Colon (tissue), 2 donors: ENCODE measurements at regions not wholly inside any gene's neighbourhood (a gene's known extent, or its start where the extent isn't known, plus 50 kb on each side); places are given as distances from the start of the nearest gene placed in this dataset.

Experiments
- FAIRE-seq: peaks from 2 replicates; lab custom pipeline; 2012; peaks lifted over from hg19 to GRCh38; lab: Jason Lieb, UNC
- donor health status: control.
- donor health status: control.

DNA sequence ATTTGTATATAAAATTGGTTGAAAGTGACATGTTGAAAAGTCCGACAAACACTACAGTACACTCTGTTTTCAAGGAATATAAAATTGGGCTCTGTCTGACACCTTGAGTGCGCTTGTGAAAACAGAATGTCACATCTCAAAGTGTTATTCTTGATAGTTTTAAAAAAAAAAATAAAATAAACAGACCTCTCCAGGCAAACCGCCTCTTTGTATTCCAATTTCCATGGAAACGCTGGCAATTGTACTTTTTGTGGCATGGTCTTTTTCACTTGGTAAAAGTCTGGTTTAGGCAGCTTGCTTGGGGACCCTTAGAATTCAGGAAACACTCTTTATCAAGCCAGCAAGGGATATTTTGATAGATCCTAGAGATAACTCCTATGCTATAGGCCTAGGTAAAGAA lies 302.5 kb downstream of the RAB28 start:
- no peak for FAIRE-seq

GRCh38 chr4:13180701-13181100 lies 303.4 kb downstream of the RAB28 start:
- no peak for FAIRE-seq

DNA sequence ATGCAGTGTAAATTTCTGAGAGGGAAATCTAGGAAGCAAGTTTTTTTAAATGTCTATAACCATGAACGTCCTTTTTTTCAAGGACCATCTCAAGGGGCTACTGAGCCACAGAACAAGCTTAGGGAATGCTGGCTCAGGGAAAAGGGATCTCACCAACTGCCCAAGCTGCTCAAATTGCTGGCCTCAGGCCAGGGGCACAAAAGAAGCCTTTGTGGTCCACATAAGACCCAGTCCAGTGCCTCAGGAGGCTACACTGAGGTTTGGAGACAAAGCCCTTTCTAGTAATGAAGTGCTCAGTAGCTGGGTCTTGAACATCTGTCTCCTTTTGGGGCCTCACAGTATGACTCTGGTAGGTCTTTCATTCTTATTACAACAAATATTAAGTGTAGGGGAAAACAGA lies 305.5 kb downstream of the RAB28 start:
- no peak for FAIRE-seq

GRCh38 chr4:13176741-13177142 lies 307.4 kb downstream of the RAB28 start:
- FAIRE-seq, result no peak

DNA sequence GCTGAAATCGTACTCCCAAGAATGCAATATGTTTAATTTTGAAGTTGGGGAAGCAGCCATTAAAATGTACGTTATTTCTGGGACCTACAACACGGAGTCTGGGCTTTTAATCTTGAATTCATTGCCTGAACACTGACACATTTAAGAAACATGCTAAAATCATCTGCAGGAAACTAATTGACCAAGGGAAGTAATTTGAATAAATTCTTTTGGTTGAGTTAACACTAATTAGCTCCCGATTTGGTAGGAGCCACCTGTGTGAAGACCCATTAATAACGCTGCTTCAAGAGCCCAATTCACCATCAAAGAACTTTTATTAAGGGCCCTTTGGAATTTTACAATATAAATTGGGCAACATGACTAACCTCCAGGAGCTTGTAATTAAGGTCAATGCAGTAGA lies 309.2 kb downstream of the RAB28 start:
- FAIRE-seq, result no peak

DNA sequence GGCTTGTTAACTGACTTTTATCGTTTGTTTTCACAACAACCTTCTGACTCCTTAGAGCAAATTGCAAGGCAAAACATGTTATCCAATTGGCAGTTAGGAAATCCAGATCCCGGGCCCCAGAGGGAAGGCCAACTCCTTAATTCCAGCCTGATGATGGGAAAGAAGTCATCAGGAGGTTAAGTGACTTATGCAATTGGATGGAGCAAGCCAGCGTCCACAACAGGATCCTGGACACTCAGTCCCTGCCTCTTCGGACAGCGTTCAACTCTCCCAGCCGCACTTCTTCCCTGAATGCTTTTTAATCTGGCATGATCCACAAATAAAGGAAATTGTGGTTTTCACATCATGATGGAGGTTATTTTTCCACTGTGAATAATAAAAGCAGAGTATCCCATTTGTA lies 310.1 kb downstream of the RAB28 start:
- FAIRE-seq, result no peak

DNA sequence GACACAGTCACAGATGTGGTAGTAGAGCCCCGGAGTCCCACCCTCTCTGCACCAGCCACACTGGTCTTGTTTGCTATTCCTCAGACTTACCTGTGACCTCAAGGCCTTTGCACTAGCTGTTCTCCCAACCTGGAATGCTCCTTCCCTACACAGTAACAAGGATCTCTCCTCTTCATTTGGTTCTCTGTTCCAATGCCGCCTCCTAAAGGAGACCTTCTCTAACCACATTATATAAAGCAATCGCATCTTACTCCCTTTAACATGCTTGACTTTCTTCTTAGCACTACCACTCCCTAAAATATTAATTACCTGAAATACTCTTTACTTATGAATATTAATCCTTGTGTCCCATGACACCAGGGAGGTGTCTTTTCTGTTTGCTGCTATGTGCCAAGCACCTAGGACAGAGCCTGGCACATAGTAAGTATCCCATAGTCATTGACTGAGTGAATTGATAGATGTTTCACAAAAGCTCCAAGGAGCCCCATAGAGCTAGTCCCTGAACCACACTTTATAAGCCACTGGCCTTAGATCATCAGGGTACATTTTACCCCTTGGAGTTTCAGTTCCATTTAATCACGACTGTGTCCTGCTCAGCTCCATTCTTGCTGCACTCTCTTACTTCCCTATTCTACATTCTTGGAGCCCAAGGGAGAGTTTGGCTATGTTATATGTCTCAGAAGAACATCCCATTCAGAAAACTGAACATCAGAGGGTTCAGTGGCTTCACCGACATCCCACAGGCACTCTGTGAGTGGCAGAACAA lies 312.7 kb downstream of the RAB28 start:
- FAIRE-seq, result no peak

- no peak for FAIRE-seq
Measured at GRCh38 chr4:13169731-13170525, 314.2 kb downstream of the RAB28 start.

DNA sequence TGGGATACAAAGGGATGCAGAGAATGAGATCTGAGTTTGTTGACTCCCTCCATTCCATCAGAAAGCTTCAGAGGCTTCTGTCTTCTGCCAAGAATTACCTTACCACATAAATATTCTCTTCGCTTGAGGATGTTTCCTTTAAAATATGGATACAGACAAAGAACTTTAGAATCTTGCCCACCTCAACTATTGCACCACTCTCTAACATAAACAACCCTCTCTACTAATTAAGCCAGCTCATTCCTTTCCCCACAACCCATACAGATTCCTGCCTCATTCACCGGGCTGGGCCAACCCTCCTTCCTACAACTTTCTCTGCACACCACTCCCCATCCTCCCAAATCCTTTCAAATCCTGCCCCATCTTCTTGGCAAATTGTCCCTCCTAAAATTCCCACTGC lies 315.8 kb downstream of the RAB28 start:
- FAIRE-seq, result no peak

DNA sequence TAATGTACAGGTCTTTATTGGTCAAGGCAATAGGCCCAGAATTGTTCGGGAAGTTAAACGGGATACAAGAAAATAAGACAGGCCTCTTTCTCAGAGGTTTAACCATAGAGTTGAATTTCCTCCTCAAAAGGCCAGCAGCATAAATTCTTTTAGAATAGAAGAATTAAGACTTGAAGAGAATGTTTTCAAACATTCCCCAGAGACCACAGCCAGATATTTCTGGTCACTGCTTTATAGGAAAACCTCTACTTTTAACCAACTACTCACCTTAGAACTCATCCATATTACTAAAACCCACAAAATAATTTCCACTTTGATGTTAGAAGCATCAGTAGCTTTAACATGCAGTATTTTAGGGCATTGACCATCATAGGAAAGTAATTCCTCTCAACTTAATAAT lies 317.9 kb downstream of the RAB28 start:
- no peak for FAIRE-seq

GRCh38 chr4:13164783-13165331 lies 319.3 kb downstream of the RAB28 start:
- no peak for FAIRE-seq

- FAIRE-seq, result no peak
Measured at GRCh38 chr4:13162886-13163285, 321.3 kb downstream of the RAB28 start.

- no peak for FAIRE-seq
Measured at GRCh38 chr4:13160920-13161319, 323.2 kb downstream of the RAB28 start.

- no peak for FAIRE-seq
Measured at GRCh38 chr4:13159041-13159620, 325.0 kb downstream of the RAB28 start.

DNA sequence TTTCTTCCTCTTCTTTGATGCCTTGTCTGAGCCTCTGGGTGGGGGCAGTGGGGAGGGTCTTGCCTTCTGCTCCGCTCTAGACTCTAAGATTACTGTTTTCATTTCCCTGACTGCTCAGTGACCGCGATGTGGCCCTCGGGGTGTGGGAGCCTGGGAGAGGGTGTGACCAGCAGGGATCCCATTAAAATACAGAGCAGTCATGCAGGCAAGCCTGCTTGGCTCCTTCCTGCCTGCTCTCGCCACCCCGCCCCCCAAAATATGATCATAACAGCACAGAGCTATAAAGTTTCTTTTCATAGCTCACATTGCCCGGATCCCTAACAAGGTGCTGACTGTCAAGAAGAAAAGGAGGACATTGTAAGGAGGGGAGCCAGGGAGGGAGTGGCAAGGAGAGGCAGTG lies 332.9 kb downstream of the RAB28 start:
- no peak for FAIRE-seq

- FAIRE-seq, result no peak
Measured at GRCh38 chr4:13143222-13144070, 340.7 kb downstream of the RAB28 start.

- no peak for FAIRE-seq
Measured at GRCh38 chr4:13142726-13143125, 341.4 kb downstream of the RAB28 start.

GRCh38 chr4:13142191-13142590 lies 341.9 kb downstream of the RAB28 start:
- no peak for FAIRE-seq

DNA sequence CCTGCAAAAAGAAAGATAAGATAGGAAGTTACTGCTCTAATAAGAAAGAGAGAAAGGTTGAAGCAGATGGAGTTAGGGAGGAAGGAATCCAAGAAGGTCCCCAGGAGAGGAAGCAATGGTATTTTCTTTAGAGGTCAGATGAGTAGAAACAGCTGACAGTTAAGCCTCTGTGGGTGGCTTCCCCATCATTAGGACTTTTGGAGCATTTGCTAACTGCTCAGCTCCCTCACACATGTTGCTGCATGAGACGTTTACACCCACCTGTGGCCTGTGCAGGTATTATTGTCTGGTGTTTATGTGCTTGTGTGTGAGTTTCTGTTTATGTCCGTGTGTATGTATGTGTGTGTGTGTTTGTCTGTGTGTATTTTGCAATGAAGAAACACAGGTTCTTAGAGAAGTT lies 346.8 kb downstream of the RAB28 start:
- FAIRE-seq, result no peak

DNA sequence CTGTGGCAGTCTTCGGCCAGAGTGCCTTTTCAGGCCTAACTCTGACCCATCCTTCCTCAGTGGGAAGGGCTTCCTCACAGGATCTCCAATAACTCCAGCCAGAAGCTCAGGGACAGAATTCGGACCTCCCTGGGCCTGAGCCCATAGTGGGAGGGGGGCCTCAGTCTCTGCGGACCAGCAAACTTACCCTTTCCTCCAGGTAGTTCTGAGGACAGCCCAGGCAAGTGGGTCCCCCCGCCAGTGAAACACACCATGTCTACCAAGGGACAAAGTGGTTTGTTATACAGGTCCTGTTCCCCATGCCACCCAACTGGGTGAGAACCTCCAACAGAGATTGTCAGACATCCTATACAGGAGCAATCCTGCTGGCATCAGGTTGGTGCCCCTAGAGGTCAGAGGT lies 350.4 kb downstream of the RAB28 start:
- no peak for FAIRE-seq

GRCh38 chr4:13130848-13131247 lies 353.3 kb downstream of the RAB28 start:
- FAIRE-seq, result no peak

- no peak for FAIRE-seq
Measured at GRCh38 chr4:13129095-13129494, 355.0 kb downstream of the RAB28 start.
